ENCODE measurements at regions not wholly inside any gene's neighbourhood (a gene's known extent, or its start where the extent isn't known, plus 50 kb on each side); places are given as distances from the start of the nearest gene placed in this dataset.

DNA sequence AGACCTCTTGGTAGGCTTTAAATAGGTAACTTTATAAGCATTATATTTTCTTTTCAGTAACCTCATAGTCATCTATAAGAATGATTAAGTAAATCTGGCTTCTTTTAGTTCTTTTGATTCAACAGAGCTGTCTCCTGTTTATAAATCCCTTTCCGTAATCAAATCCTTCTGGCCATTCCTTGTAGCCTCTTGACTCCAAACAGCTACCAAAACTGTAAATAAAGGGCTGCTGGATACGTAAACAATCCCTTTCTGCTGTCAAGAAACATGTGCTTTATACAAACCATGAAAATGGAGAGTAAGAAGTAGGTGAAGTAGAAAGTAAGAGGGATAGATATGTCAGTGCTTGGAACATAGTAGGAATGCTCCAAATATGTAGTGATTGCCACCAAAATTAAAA is 183.2 kb upstream of the CASK start:
- TF ChIP-seq, protein P1, sequence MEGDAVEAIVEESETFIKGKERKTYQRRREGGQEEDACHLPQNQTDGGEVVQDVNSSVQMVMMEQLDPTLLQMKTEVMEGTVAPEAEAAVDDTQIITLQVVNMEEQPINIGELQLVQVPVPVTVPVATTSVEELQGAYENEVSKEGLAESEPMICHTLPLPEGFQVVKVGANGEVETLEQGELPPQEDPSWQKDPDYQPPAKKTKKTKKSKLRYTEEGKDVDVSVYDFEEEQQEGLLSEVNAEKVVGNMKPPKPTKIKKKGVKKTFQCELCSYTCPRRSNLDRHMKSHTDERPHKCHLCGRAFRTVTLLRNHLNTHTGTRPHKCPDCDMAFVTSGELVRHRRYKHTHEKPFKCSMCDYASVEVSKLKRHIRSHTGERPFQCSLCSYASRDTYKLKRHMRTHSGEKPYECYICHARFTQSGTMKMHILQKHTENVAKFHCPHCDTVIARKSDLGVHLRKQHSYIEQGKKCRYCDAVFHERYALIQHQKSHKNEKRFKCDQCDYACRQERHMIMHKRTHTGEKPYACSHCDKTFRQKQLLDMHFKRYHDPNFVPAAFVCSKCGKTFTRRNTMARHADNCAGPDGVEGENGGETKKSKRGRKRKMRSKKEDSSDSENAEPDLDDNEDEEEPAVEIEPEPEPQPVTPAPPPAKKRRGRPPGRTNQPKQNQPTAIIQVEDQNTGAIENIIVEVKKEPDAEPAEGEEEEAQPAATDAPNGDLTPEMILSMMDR (IDR thresholded peaks at IDR 0.05; ENCODE audit: insufficient read depth, low read depth, low read length, missing control alignments): no peak
- DNase-seq (ENCODE audit: low read depth): no peak
- no peak overlapping the region for H3K4me3 ChIP-seq (ENCODE audit: low read length)

DNA sequence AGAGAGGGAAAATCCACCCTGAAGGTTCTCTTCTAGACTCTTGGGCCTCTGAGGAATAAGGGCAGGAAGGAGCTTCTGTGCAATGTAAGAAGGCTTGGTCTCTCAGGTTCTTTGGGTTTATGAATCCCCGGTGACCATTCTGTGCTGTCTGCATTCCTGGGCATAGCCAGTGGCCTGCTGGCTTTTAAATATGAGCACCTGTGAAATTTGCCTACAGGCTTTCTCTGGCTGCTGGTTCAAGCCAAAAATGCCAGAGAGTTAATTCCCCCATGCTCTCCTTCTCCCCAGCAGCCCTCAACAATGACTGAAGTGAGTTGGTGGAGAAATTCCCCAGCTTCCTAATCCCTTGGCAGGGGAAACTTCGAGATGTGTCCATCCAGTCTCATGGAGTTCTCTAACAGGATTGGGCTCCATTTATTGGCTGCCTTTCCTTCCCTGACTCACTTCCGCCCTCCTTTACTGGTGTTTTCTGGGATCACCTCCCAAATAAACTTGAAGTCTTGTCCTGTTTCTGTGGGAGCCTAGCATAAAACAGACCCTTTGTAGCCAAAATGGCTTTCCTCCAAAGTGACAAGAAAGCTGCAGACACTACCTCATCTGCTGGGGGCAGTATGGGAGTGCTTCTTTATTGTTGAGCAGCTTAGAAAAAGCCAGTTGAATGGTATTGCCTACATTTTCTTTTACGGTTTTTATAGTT is 179.4 kb upstream of the CASK start:
- no peak overlapping the region for H3K4me3 ChIP-seq (ENCODE audit: low read length)
- TF ChIP-seq, protein P1 (IDR thresholded peaks at IDR 0.05; ENCODE audit: insufficient read depth, low read depth, low read length, missing control alignments): no peak
- no peak for DNase-seq (ENCODE audit: low read depth)

DNA sequence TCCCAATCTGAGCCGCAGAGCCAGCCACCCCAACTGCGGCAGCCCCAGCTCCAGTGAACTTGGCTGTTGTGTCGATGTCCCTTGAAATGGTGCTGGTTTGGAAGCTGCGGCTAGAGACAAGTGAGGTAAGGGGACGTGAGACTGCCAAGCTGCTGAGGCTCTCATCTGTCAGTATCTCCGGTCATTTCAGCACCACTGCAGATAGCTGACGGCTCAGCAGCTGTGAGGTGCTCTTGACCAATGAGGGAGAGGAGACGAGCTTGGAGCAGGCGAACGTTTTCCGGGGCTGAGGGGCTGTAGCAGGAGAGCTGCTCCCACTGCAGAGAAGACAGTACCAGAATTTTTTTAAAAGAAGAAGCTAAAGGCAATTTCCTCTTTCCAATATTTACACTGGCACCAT is 175.5 kb upstream of the CASK start:
- H3K4me3 ChIP-seq (ENCODE audit: low read length): no peak overlapping the region
- no peak for DNase-seq (ENCODE audit: low read depth)
- TF ChIP-seq, protein P1 (IDR thresholded peaks at IDR 0.05; ENCODE audit: insufficient read depth, low read depth, low read length, missing control alignments): no peak

DNA sequence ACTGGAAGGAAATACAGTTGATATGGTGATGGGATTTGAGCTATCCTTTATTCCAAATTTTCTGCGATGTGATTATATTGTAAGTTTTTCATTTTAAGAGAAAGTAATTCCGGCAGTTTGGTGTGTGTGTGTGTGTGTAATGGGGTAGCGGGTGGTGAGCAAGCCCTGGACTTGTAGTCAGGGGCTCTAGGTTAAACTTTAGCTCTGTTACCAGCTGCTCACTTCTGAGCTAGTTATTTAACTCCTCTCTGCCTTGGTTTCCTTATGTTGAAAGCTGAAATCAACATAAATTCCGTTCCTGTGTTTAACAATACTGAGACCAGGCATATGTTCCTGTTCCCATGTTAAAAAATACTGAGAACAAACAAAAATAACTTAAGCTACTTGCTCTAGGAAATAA is 174.1 kb upstream of the CASK start:
- TF ChIP-seq, protein P1 (IDR thresholded peaks at IDR 0.05; ENCODE audit: insufficient read depth, low read depth, low read length, missing control alignments): no peak
- no peak overlapping the region for H3K4me3 ChIP-seq (ENCODE audit: low read length)
- DNase-seq (ENCODE audit: low read depth): no peak

DNA sequence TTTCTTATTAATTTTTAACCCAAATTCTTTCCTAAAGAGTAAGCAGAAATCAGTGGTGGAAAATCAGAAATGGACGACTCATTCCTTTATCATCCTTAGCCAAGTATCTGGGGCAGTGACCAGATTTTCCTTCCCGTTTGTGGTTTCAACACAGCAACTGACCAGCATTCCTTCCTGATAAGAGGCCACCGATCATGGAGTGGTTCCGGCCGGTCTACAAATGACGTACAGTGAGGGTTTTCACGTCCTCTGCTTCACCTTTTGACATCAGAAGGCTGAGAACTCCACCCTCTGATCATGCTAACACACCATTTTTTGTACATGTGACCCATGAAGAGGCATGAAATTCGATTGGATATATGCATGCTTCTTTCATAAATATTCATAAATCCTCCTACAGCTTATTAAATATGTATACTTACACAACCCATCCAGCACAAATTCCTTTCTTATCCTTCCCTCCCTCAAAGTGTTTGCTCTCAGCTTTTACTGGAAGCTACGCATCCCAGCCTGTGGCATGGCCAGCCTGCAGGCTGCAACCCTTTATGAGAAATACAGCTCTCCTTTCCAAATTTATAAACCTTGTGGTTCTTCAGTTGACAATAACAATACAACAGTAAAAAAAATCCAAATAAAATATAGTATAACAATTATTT is 173.0 kb upstream of the CASK start:
- TF ChIP-seq, protein P1 (IDR thresholded peaks at IDR 0.05; ENCODE audit: insufficient read depth, low read depth, low read length, missing control alignments): no peak
- DNase-seq (ENCODE audit: low read depth): peak; percentile 84
- no peak overlapping the region for H3K4me3 ChIP-seq (ENCODE audit: low read length)

DNA sequence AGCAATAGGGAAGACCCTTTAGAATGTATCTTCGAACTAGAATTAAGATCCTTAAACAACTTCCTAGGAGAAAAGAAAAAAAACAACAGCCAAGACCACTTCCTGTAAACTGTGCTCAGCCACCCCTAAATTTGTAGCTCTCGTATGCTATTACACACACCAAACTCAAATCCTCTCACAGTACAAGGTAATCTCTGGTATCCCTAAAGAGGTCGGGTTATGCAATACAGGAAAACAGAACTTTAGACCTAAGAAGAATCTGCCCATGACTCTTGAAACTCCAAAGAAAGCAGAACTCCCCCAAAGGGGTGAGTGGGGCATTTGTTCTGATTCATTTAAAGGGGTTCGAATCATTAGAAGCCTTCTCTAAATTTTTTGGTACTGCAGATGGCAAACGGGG is 170.9 kb upstream of the CASK start:
- DNase-seq (ENCODE audit: low read depth): no peak

More for the DNA sequence above, 170.9 kb upstream of the CASK start:
- no peak overlapping the region for H3K4me3 ChIP-seq (ENCODE audit: low read length)
- TF ChIP-seq, protein P1 (IDR thresholded peaks at IDR 0.05; ENCODE audit: insufficient read depth, low read depth, low read length, missing control alignments): no peak
